ENCODE measurements at regions not wholly inside any gene's neighbourhood (a gene's known extent, or its start where the extent isn't known, plus 50 kb on each side); places are given as distances from the start of the nearest gene placed in this dataset.

- H3K4me3 ChIP-seq (ENCODE audit: insufficient read depth, low read length, poor library complexity, severe bottlenecking) = no peak overlapping the region
- no peaks in the 10 kb centered on the region for H3K9me2 ChIP-seq (replicated peaks; ENCODE audit: insufficient read depth, low read length)
- H3K27me3 ChIP-seq (ENCODE audit: low read length) = no peaks in the 10 kb centered on the region
- H3K36me3 ChIP-seq (ENCODE audit: low read length) = no peaks in the 10 kb centered on the region
- H3K4me2 ChIP-seq (ENCODE audit: low read depth, low read length, poor library complexity, severe bottlenecking) = no peak overlapping the region
- TF ChIP-seq CTCF (IDR thresholded peaks at IDR 0.05; ENCODE audit: insufficient read depth, low read length, poor library complexity, severe bottlenecking) = no peak
- H4K20me1 ChIP-seq (ENCODE audit: low read depth, low read length) = no peaks in the 10 kb centered on the region; the same call in 1 of the 2 replicates
- H3K9me3 ChIP-seq (ENCODE audit: insufficient read depth, low read length) = no peaks in the 10 kb centered on the region
- no peaks in the 10 kb centered on the region for H3F3A ChIP-seq (ENCODE audit: insufficient read depth)
- no peak overlapping the region for H3K9ac ChIP-seq (ENCODE audit: low read length)
- no peaks in the 10 kb centered on the region for H3K79me2 ChIP-seq (ENCODE audit: insufficient read depth, low read length)
- no peak overlapping the region for H3K27ac ChIP-seq (ENCODE audit: low read depth, low read length)
- H2AFZ ChIP-seq (ENCODE audit: low read depth, low read length, severe bottlenecking) = no peak overlapping the region
Measured at GRCh38 chr7:19327018-19327417, 181.8 kb upstream of the FERD3L start.

GRCh38 chr7:19322002-19322401, 176.8 kb upstream of the FERD3L start:
- Histone ChIP-seq H3K27me3 (ENCODE audit: low read length) (no peaks in the 10 kb centered on the region), H3K79me2 (ENCODE audit: insufficient read depth, low read length) (no peaks in the 10 kb centered on the region), H3F3A (ENCODE audit: insufficient read depth) (no peaks in the 10 kb centered on the region), H3K27ac (ENCODE audit: low read depth, low read length) (no peak overlapping the region), H3K4me3 (ENCODE audit: insufficient read depth, low read length, poor library complexity, severe bottlenecking) (no peak overlapping the region), H3K4me2 (ENCODE audit: low read depth, low read length, poor library complexity, severe bottlenecking) (no peak overlapping the region), H3K9me3 (ENCODE audit: insufficient read depth, low read length) (no peaks in the 10 kb centered on the region), H3K36me3 (ENCODE audit: low read length) (no peaks in the 10 kb centered on the region), H4K20me1 (ENCODE audit: low read depth, low read length) (no peaks in the 10 kb centered on the region), H3K9me2 (replicated peaks; ENCODE audit: insufficient read depth, low read length) (no peaks in the 10 kb centered on the region), H3K9ac (ENCODE audit: low read length) (no peak overlapping the region), H2AFZ (ENCODE audit: low read depth, low read length, severe bottlenecking) (no peak overlapping the region)
- TF ChIP-seq EZH2phosphoT487 (conservative IDR thresholded peaks at IDR 0.05; ENCODE audit: low read length) = no peak
- no peak for TF ChIP-seq CTCF (IDR thresholded peaks at IDR 0.05; ENCODE audit: insufficient read depth, low read length, poor library complexity, severe bottlenecking)

DNA sequence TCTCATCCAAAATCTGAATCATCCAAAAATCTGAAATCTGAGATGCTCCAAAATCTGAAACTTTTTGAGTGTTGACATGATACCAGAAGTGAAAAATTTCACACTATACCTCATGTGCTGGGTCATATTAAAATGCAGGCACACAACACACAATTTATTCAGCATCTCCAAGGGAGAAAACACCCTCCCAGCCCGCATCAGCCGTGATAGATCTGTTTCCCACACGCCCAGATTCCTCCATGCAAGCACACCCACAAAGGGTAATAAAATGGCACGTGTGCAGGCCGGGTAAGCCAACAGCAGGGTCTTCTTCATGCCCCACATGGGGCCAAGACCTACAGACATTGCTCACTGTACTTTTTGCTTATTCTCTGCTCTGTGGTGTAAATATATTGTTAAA, 173.1 kb upstream of the FERD3L start:
- H3K4me3 ChIP-seq (ENCODE audit: insufficient read depth, low read length, poor library complexity, severe bottlenecking) = no peak overlapping the region
- no peaks in the 10 kb centered on the region for H3K9me3 ChIP-seq (ENCODE audit: insufficient read depth, low read length)
- no peaks in the 10 kb centered on the region for H3F3A ChIP-seq (ENCODE audit: insufficient read depth)
- H2AFZ ChIP-seq (ENCODE audit: low read depth, low read length, severe bottlenecking) = no peak overlapping the region
- H3K4me2 ChIP-seq (ENCODE audit: low read depth, low read length, poor library complexity, severe bottlenecking) = no peak overlapping the region
- no peaks in the 10 kb centered on the region for H3K36me3 ChIP-seq (ENCODE audit: low read length)
- H3K27ac ChIP-seq (ENCODE audit: low read depth, low read length) = no peak overlapping the region
- no peaks in the 10 kb centered on the region for H4K20me1 ChIP-seq (ENCODE audit: low read depth, low read length)
- TF ChIP-seq CTCF (IDR thresholded peaks at IDR 0.05; ENCODE audit: insufficient read depth, low read length, poor library complexity, severe bottlenecking) (no peak), EZH2phosphoT487 (conservative IDR thresholded peaks at IDR 0.05; ENCODE audit: low read length) (no peak)
- no peaks in the 10 kb centered on the region for H3K27me3 ChIP-seq (ENCODE audit: low read length)
- H3K9ac ChIP-seq (ENCODE audit: low read length) = no peak overlapping the region
- H3K9me2 ChIP-seq (replicated peaks; ENCODE audit: insufficient read depth, low read length) = no peaks in the 10 kb centered on the region
- no peaks in the 10 kb centered on the region for H3K79me2 ChIP-seq (ENCODE audit: insufficient read depth, low read length)

DNA sequence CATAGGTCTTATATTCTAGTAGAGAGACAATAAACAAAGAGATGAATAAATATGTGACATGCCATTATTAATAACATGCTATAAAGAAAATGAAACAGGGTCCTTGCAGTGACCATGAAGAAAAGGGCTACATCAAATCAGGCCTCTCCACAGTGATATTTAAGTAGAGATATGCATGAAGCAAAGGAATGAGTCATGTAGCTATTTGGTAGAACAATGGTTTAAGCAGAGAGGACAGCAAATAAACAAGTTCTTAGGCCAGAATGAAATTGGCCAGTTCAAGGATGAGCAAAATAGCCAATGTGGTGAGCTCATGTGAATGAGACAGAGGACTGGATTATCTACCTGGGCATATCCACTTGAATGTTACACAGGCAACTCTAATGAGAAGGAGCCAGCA, 172.2 kb upstream of the FERD3L start:
- Histone ChIP-seq H4K20me1 (ENCODE audit: low read depth, low read length) (no peaks in the 10 kb centered on the region), H3K27me3 (ENCODE audit: low read length) (no peaks in the 10 kb centered on the region), H3K27ac (ENCODE audit: low read depth, low read length) (no peak overlapping the region), H3K79me2 (ENCODE audit: insufficient read depth, low read length) (no peaks in the 10 kb centered on the region), H3K9ac (ENCODE audit: low read length) (no peak overlapping the region), H3K4me2 (ENCODE audit: low read depth, low read length, poor library complexity, severe bottlenecking) (no peak overlapping the region), H3K9me2 (replicated peaks; ENCODE audit: insufficient read depth, low read length) (no peaks in the 10 kb centered on the region), H3K9me3 (ENCODE audit: insufficient read depth, low read length) (no peaks in the 10 kb centered on the region), H3F3A (ENCODE audit: insufficient read depth) (no peaks in the 10 kb centered on the region), H3K36me3 (ENCODE audit: low read length) (no peaks in the 10 kb centered on the region), H3K4me3 (ENCODE audit: insufficient read depth, low read length, poor library complexity, severe bottlenecking) (no peak overlapping the region), H2AFZ (ENCODE audit: low read depth, low read length, severe bottlenecking) (no peak overlapping the region)
- no peak for TF ChIP-seq CTCF (IDR thresholded peaks at IDR 0.05; ENCODE audit: insufficient read depth, low read length, poor library complexity, severe bottlenecking)
- no peak for TF ChIP-seq EZH2phosphoT487 (conservative IDR thresholded peaks at IDR 0.05; ENCODE audit: low read length)
